Neural progenitor cell (in vitro differentiated cells): ENCODE measurements at regions not wholly inside any gene's neighbourhood (a gene's known extent, or its start where the extent isn't known, plus 50 kb on each side); places are given as distances from the start of the nearest gene placed in this dataset.

Source experiments
- CTCF ChIP-seq: fragments of 200-600 bp; sonication (generic); IDR thresholded peaks from 2 replicates; pipeline ENCODE4 v1.5.1; 2017; ENCODE audit warnings: antibody characterized with exemption, mild to moderate bottlenecking
- EZH2 ChIP-seq: fragments of 200-600 bp; sonication (generic); IDR thresholded peaks from 2 replicates; pipeline ENCODE4 v1.6.1; 2017; ENCODE audit warnings: antibody characterized with exemption, mild to moderate bottlenecking, moderate library complexity

GRCh38 chr1:209446356-209446755 is 137.2 kb upstream of the CAMK1G start:
- TF ChIP-seq CTCF, result no peak
- no peak for TF ChIP-seq EZH2
